NCI-H82 treated with DMSO at 0.1 percent for 48 hours (cell line): ENCODE measurements at regions not wholly inside any gene's neighbourhood (a gene's known extent, or its start where the extent isn't known, plus 50 kb on each side); places are given as distances from the start of the nearest gene placed in this dataset.
"Not testable (repeated sequence)": the region's sequence is repeated elsewhere in the genome, so short reads cannot be mapped to it uniquely, and the experiment has no call there.

ENCODE experiments used
- DNase-seq: peaks from one replicate; lab custom pipeline; 2025; ENCODE audit not compliant: unreplicated experiment; lab: John Stamatoyannopoulos, UW

DNA sequence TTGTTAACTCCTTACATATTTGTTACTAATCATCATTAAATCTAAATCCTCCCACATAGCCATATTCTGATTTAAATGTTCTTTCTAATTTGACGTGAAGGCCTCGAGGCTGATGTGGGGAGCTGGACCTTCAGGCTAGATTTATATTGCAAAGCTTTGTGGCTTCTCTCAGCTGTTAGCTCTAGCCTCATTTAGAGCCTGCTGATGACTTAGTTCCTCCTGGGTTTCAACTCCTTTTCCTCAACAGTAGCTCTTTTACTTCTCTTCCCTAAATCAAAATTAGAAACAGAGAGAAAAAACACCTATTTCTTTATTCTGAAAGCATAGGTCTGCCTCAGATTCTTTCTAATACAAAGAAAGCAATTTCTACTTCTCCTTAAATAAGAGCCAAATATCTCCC lies 477.5 kb upstream of the CCDC196 start:
- DNase-seq = no peak

DNA sequence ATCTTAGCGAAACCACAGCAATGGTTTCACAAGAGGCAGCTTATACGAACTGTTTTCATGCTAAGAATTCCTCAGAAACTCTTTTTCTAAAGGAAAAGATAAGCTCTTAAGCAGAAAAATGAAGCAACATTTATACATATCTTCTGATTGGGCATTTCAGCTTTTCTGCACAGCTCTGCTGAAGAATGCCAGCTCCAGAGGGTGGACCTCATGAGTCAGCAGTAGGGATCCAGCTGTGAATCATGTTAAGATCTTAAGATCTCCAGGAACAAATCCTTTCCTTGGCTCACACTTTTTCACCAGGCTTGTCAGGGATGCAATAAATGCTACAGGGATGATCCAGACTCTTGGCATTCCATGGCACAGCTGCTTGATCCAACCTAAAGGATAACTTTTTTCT lies 477.1 kb upstream of the CCDC196 start:
- DNase-seq = no peak

DNA sequence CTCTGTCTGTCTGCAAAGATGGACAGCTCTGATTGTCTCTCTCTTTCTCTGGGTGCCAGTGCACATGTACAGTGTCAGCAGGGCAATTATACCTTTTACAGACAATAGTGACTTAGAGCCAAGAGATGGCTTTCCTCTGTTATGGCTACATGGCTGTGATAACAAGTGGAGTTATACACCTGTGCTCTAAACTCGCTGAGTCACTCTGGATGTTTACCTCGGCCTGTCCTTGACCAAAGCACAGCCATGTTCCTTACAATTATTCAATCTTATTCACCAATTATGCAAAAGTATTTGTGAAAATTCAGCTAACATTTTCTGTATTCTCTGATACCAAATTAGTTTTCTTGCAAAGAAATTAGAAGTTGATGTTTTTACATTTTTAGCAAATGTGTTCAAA lies 475.5 kb upstream of the CCDC196 start:
- DNase-seq = no peak

DNA sequence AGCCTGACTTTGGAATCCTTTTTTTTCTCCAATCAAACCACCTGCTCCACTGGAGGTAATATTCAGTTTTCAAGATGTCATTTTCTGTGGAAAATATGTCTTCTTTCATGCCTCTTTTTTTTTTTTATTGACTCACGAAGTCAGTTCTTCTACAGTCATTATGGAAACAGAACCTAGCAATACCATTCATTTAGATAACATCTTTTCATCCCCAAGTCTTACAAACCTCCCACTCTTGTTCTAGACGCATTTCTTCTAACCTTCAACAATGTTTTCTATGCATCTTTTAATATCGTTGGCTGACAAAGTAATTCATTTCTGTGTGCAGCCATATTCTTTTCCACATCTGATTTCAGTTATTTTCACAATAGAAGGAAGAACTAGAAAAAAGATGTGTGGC lies 474.3 kb upstream of the CCDC196 start:
- DNase-seq = no peak

DNA sequence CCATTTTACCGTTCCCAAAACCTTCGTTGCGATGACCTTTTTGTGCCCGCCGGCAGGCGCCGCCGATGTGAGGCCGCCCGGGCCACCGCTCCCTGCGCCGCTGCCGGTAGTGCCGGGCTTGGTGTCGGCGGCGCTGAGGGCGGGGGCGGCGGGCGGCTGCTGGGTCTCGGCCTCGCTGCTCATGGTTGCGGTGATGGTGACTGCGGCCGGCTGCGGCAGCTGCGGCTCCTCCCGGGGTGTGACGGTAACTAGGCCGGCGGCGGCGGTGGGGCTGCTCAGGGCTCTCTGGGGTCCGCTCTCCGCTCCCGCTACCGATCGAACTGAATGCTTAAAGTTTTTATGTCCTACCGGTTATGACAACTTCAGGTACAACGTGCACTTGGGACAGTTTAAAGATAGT lies 472.6 kb upstream of the CCDC196 start:
- DNase-seq = not testable (repeated sequence)

DNA sequence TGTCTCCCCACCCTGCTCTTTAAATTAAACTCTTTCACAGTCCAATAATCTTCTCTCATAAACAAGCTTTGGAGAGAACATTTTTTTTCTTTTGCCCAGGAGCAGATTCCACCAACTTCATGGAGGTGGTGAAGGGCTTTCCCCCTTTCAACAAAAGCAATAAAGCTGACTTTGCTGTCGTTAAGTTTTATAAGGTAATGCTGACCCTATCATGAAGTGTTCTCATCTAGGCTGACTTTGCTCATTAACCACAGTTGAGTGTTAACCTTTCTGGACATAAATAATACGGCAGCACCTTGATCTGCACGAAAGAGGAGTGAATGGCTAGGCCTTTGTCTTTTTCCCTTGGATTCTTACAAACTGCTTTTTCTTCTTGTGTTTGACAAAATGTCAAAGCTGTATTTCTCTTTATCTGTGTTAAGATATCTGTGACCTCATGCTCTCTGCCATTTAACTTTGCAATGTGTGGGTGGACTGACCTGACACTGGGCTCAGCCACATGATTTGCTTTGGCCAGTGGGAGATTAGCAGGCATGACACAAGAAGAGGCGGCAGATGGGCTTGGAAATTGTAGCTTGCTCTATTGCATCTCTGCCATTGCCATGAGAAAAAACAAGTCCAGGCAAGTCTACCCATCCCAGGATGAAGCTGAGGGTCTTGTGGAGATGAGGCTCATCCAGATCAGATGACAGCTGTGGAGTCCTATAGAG lies 470.9 kb upstream of the CCDC196 start:
- no peak for DNase-seq

DNA sequence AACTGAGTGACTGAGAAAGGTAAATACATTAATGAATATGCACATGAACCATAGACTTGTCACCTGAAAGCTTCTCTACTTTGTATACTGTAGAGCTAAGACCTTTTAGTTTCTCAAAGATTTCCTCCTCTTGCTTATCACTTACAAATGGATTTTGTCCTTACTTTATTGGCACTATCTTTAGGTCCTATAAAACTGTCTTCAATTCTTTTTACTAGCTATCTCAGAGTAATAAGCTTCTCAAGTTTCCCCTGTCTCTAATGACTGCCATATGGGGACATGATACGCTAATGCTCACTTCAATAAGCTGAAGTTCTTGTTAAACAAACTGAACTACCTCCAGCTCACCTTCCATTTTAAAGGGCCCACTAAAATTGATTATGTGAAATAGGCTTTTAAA lies 468.2 kb upstream of the CCDC196 start:
- no peak for DNase-seq

DNA sequence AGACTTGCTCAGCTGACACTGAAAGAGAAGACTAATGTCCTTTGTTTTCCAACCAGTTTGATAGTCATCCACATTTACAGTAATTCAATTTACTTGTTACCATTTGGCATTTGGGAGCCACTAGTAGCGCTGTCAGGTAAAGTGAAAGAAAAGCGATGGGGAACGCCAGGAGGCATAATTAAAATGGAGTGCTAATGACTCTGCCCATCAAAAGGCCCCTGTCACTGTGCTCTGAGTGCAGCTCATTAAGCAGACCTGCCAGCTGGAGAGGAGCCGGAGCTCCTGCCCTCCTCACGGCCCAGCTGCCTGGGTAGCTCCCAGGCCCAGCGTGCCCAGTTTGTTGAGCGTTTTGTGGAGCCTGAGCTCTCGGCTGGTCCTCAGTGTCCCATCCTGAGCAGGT lies 463.6 kb upstream of the CCDC196 start:
- DNase-seq = no peak

DNA sequence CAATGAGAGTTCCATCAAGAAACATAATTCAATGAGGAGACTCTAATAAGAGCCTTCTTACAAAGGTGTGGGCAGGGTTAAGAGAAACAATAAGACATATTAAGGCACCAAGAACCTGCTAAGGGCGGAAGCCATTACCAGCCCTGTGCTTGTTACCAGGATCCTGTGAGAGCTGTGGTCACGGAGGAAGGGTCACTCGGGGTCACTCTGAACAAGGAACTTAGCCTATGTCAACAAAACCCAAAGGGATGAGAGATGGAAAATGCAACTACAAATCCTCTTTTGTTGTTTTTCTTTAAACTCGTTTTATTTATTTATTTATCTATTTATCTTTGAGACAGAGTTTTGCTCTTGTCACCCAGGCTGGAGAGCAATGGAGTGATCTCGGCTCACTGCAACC lies 460.4 kb upstream of the CCDC196 start:
- no peak for DNase-seq

DNA sequence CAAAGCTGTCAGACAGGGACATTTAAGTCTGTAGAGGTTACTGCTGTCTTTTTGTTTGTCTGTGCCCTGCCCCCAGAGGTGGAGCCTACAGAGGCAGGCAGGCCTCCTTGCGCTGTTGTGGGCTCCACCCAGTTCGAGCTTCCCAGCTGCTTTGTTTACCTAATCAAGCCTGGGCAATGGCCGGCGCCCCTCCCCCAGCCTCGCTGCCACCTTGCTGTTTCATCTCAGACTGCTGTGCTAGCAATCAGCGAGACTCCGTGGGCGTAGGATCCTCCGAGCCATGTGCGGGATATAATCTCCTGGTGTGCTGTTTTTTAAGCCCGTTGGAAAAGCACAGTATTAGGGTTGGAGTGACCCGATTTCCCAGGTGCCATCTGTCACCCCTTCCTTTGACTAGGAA lies 454.2 kb upstream of the CCDC196 start:
- not testable (repeated sequence) for DNase-seq

DNA sequence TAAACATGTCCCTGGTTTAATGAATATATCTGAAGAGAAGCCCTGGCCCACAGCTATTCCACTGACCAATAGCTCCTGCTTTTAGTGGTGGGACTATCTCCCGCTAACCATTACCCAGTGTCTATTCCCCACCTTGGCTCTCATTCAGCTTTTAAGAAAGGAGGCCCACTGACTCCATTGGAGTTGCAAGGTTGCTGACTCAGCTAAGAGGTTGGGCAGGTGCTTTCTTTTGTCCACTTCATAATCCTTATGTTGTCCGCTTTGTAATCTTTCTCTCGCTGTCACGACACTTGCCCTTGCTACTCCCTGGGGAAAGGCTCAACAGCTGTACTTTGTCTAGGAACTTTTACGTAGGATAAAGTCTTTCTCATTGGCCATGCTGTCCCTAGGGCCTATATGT lies 453.4 kb upstream of the CCDC196 start:
- DNase-seq = no peak

DNA sequence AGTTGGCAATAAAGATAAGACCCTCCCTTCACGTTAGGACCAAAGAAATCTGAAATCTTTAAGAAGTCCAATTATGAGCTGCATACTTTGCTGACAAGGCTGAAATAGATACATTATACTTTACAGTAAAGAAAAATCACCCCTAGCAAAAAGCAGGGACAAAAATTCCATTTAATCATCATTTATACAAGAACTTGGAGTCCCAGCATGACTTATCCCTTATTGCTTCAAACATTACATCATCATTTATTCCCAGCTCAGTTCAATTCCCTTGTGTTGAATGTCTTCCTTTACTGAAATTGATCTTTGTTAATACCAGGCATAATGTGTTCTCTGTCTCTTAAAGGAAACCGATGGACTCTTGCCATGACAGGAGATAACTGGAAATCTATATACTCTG lies 449.6 kb upstream of the CCDC196 start:
- no peak for DNase-seq

DNA sequence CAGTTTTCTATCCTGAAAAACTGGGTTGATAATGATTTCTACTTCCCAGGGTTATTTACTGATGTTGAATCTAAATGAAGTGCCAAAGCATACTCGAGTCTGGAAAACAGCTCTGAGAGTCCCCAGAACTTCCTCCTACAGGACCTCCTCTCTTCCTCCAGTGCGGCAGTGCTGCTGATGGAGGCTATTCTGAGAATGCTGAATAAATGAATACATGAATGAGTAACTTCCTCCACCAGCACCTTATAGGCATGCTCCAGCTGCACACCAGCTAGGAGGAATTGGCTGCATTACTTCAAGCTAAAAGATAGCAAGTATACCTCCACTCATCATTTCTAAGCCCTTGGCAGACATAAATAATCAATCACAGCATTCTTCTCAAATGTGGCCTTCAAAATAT lies 448.8 kb upstream of the CCDC196 start:
- no peak for DNase-seq

DNA sequence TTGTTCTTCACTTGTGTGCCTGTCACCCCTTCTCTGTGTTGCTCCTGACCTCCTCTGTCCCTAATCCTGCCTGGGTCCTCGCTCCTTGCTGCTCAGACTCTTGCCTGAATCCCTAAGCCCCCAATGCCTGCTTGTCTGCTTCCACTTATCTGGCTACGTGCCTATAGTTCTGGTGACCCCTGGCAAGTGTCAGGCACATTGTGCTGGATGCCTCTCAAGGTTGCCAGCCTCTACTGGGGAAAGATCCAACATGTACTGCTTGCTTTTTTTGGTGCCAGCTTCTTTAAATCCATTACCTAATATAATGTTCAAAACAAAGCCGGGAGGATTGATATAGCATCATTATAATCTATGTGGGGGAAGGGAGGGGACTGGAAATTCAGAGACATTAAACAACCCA lies 448.0 kb upstream of the CCDC196 start:
- DNase-seq = no peak

DNA sequence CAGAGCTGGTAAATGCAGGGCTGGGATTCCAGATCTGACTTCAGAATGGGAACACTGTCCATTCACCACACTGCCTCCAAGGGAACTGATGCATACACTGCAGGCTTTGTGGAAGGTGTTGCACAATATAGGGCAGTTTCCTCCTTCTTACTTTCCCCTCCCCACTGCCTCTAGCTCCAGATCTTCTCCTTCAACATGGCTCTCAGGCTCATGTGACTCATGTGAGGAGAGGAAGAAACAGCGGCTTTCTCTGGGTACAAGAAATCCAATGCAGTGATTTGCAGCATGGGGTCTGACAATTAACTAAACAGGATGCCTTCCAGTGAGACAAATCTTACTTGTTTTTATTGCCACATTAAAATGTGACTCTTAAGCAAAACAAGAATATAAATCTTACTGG lies 447.6 kb upstream of the CCDC196 start:
- DNase-seq = no peak

DNA sequence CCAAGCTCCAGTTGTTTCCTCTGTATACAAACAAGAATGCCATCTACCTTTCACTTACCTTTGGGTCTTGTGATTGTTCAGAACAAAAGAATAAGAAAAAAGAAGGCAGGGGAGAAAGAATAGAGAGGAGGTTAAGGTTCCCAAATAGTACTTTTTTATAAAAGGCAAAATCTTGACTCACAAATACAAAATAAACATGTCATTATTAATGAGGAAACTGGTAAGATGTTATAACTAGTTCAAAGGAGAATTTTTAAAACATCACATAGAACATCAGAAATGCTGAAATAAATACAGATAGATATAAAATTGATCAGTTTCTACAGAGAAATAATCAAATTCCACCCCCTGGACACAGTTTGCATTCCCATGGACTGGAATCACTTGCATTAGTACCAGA lies 446.7 kb upstream of the CCDC196 start:
- no peak for DNase-seq

DNA sequence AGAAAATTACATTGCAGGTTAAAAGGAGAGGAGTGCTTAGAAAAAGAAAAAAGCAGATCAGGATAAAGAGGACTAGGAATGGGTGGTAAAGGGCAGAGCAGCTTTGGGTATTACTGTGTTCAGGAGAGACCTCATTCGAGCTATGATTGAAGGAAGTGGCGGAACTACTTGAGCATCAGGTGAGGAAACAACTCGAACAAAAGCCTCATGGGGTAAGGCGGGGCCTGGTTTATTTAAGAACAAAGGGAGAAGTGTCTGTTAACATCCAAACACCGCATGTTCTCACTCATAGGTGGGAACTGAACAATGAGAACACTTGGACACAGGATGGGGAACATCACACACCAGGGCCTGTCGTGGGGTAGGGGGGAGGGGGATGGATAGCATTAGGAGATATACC lies 444.6 kb upstream of the CCDC196 start:
- DNase-seq = no peak

DNA sequence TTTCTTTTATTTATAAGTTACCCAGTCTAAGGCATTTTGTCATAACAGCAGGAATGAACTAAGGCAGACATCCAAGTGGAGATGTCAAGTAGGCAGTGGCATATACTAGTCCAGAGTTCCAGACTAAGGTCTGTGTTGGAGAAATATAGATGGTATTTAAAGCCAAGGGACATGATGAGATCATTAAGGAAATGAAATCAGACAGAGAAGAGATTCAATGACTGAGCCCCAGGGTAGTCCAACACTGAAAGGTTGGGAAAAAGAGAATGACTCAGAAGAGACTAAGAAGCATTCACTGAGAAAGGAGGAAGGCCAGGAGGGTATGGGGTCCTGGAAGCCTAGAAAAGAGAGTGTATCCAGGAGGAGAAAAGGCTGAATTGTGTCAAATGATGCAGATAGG lies 442.2 kb upstream of the CCDC196 start:
- DNase-seq = no peak

DNA sequence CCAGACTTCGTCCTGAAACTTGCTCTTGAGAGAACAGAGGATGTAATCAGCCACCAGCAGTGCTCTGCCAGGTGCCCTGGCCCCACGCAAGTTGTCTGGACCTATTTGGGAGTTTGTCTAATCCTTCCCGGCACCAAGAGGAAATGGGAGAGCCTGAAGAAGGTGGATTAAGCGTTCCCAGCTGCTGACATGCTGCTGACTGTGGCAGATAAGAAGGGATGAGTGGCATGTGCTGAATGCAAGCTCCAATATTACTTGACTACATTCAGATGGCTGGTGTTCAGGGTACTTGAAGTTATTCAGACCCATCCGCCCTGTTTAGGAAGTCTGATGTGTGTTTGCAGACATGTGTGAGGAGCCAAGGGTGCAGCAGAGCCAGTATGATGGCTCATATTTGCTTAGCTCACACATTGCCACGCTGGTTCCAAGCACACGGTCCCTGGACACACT lies 440.6 kb upstream of the CCDC196 start:
- peak; percentile 38 for DNase-seq

DNA sequence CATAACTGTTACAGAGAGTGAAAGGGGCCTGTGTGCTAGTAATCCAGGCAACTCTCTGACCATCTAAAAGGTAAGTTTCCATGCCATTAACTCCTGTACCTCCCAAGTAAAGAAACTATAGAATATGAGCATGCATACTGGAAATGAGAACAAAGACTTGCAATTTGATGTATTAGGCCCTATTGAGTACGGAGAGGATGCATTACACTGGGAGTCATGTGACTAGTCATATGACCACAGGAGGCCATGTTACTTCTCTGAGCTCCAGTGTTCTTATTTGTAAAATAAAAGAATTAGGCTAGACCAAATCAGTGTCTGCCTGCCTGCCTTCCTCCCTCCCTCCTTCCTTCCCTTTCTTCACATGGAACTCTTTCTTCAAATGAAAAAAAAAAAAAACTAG lies 440.1 kb upstream of the CCDC196 start:
- DNase-seq = no peak

DNA sequence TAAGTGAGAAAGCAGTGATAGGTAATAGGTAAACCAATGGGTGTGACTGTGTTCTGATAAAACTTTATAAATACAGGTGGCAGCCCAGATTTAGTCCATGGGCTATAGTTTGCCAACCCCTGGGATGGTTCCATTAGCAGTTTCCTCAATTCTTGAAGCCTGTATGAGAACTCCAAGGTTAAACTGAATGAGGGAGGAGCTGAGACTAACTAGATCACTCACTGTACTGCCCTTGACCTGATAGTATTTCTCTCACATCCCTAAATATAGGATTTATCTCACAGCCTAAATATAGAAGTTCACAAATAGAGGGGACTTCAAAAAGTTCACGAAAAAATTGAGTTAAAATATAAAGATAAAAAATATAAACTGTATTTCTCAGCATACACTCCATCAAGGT lies 439.6 kb upstream of the CCDC196 start:
- DNase-seq = no peak

DNA sequence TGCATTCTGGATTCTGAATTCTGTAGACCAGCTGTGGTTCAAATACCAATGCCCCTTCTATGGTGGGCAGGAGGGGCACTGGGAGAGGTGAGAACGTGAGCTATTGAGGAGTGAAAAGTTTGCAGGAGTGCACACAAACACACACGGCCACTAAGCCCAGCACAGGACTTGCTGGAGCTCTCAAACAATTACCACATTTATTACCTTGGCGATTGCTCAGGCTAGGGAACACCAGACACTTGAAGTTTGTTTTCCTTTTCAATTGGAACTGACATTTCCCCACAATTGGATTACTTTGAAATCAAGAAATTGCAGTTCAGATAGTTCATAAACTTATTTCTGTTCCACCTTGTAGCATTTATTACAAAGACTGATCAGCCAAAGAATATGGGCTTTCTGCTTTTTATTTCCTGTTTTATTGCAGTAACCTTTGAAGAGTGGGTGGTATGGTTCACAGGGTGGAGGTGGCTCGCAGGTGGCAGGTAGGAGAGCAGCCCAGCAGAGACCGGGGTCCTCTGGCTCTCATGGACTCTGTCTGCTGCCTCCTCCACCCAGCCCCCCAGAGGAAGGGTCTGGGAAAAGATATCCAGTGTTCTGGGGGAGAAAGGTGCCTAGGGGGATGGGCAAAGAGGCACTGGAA lies 429.8 kb upstream of the CCDC196 start:
- no peak for DNase-seq

DNA sequence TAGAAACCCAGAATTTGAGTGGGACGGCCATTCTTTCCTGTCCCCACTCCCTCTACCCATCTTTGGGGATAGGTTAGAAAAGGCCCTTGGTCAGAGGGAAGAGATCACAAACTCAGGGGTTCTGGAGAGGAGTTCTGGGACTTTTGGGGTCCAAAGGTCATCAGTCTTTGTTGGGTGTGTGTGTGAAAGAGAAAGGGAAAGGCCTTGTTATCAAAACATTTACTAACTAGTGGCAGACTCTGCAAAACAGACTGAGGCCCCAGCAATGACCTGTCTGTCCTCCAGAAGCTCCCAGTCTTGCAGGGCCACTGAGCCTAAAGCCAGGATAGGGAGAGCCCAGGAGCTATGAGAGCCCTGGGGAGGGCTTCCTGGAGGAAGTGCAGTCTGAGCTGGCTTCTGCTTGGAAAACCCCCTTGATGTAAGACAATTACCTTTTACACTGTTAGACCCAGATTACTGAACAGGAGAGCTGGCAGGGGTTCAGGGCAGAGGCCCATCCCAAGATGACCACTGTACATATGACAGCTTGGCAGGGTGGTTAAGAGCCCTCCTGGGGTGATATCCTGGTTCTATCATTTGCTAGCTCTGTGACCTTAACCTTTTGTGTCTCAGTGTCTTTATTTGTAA lies 429.1 kb upstream of the CCDC196 start:
- DNase-seq = no peak
